Large intestine (tissue), 3 donors: ENCODE measurements at regions not wholly inside any gene's neighbourhood (a gene's known extent, or its start where the extent isn't known, plus 50 kb on each side); places are given as distances from the start of the nearest gene placed in this dataset.

Experiments used
- DNase-seq, 2 donors: peaks; one replicate each; pipeline versions ENCODE4 v3.0.0 to v3.0.0-alpha.2; 2013
- H3K27ac ChIP-seq: one replicate; pipeline ENCODE4 v1.5.1; 2013; ENCODE audit warnings: low read length
- H3K27me3 ChIP-seq: 2 replicates; pipeline ENCODE4 v1.6.1; 2013; ENCODE audit warnings: low read length; ENCODE audit not compliant: control insufficient read depth, insufficient read depth
- H3K36me3 ChIP-seq: 2 replicates; pipeline ENCODE4 v1.6.1; 2013; ENCODE audit warnings: low read length; ENCODE audit not compliant: control insufficient read depth, insufficient read depth
- H3K4me1 ChIP-seq: one replicate; pipeline ENCODE4 v1.6.1; 2013; ENCODE audit warnings: low read length; ENCODE audit not compliant: control insufficient read depth, insufficient read depth
- H3K4me3 ChIP-seq: one replicate; pipeline ENCODE4 v1.5.1; 2013; ENCODE audit warnings: low read length
- H3K9me3 ChIP-seq: one replicate; pipeline ENCODE4 v1.6.1; 2013; ENCODE audit warnings: mild to moderate bottlenecking, low read depth, low read length, moderate library complexity; ENCODE audit not compliant: control insufficient read depth
- WGBS: methylation state at CpG from one replicate; pipeline ENCODE4 v1.1.5; 2013; ENCODE audit warnings: low lambda C conversion rate; ENCODE audit not compliant: insufficient coverage; 5-methylcytosine and 5-hydroxymethylcytosine counted together

GRCh38 chr16:61050547-61050946 lies 985.7 kb downstream of the CDH8 start:
- Histone ChIP-seq H3K4me3 (no peak overlapping the region), H3K27me3 (no peaks in the 10 kb centered on the region), H3K27ac (no peak overlapping the region), H3K4me1 (no peaks in the 10 kb centered on the region), H3K9me3 (no peaks in the 10 kb centered on the region), H3K36me3 (no peaks in the 10 kb centered on the region)
- no CpG with 5 or more reads among the region's 11 CpGs for WGBS
- no peak for DNase-seq

GRCh38 chr16:61045931-61046330 lies 990.3 kb downstream of the CDH8 start:
- no peak for DNase-seq
- Histone ChIP-seq H3K4me3 (no peak overlapping the region), H3K36me3 (no peaks in the 10 kb centered on the region), H3K27ac (no peak overlapping the region), H3K9me3 (no peaks in the 10 kb centered on the region), H3K27me3 (no peaks in the 10 kb centered on the region), H3K4me1 (no peaks in the 10 kb centered on the region)
- WGBS, result 49% methylated on average over 3 of the region's 4 CpGs

GRCh38 chr16:61042737-61043136 lies 993.5 kb downstream of the CDH8 start:
- Histone ChIP-seq H3K27ac (no peak overlapping the region), H3K4me1 (no peaks in the 10 kb centered on the region)
- WGBS, result no CpG with 5 or more reads among the region's 3 CpGs

GRCh38 chr16:61030616-61031015 lies 1005.6 kb downstream of the CDH8 start:
- 100% methylated on average over 1 of the region's 8 CpGs for whole genome bisulfite sequencing
- H3K27ac ChIP-seq, result no peak overlapping the region
- H3K4me1 ChIP-seq, result no peaks in the 10 kb centered on the region
- H3K9me3 ChIP-seq, result no peaks in the 10 kb centered on the region
- H3K4me3 ChIP-seq, result no peak overlapping the region
- DNase-seq, result no peak
- no peaks in the 10 kb centered on the region for H3K36me3 ChIP-seq
- no peaks in the 10 kb centered on the region for H3K27me3 ChIP-seq

More at GRCh38 chr16:61042737-61043136, 993.5 kb downstream of the CDH8 start:
- DNase-seq, result no peak
- Histone ChIP-seq H3K4me3 (no peak overlapping the region), H3K27me3 (no peaks in the 10 kb centered on the region), H3K36me3 (no peaks in the 10 kb centered on the region), H3K9me3 (no peaks in the 10 kb centered on the region)

- Histone ChIP-seq H3K27ac (no peak overlapping the region), H3K27me3 (no peaks in the 10 kb centered on the region), H3K36me3 (no peaks in the 10 kb centered on the region), H3K4me1 (no peaks in the 10 kb centered on the region), H3K4me3 (no peak overlapping the region), H3K9me3 (no peaks in the 10 kb centered on the region)
- DNase-seq, result no peak
- no CpG with 5 or more reads among the region's 3 CpGs for WGBS
These were observed 1011.9 kb downstream of the CDH8 start for GRCh38 chr16:61024180-61024900.

GRCh38 chr16:61014869-61015268 lies 1021.4 kb downstream of the CDH8 start:
- no CpG with 5 or more reads among the region's 6 CpGs for WGBS
- Histone ChIP-seq H3K27ac (no peak overlapping the region), H3K4me1 (no peaks in the 10 kb centered on the region)

GRCh38 chr16:61007694-61008093 lies 1028.5 kb downstream of the CDH8 start:
- H3K4me1 ChIP-seq, result no peaks in the 10 kb centered on the region
- H3K4me3 ChIP-seq, result no peak overlapping the region
- H3K27me3 ChIP-seq, result no peaks in the 10 kb centered on the region
- H3K27ac ChIP-seq, result no peak overlapping the region
- DNase-seq, result no peak
- no peaks in the 10 kb centered on the region for H3K9me3 ChIP-seq
- no peaks in the 10 kb centered on the region for H3K36me3 ChIP-seq
- WGBS, result 70% methylated on average over 2 of the region's 8 CpGs

More at GRCh38 chr16:61014869-61015268, 1021.4 kb downstream of the CDH8 start:
- Histone ChIP-seq H3K4me3 (no peak overlapping the region), H3K9me3 (no peaks in the 10 kb centered on the region), H3K36me3 (no peaks in the 10 kb centered on the region), H3K27me3 (no peaks in the 10 kb centered on the region)
- no peak for DNase-seq

GRCh38 chr16:61005952-61006351 lies 1030.3 kb downstream of the CDH8 start:
- no peaks in the 10 kb centered on the region for H3K27me3 ChIP-seq
- H3K4me1 ChIP-seq, result no peaks in the 10 kb centered on the region
- DNase-seq, result no peak
- WGBS, result no CpG with 5 or more reads among the region's 2 CpGs
- H3K9me3 ChIP-seq, result no peaks in the 10 kb centered on the region
- no peaks in the 10 kb centered on the region for H3K36me3 ChIP-seq
- no peak overlapping the region for H3K4me3 ChIP-seq
- H3K27ac ChIP-seq, result no peak overlapping the region

GRCh38 chr16:61002479-61003204 lies 1033.6 kb downstream of the CDH8 start:
- no peaks in the 10 kb centered on the region for H3K27me3 ChIP-seq
- H3K27ac ChIP-seq, result no peak overlapping the region
- H3K9me3 ChIP-seq, result no peaks in the 10 kb centered on the region
- no peaks in the 10 kb centered on the region for H3K4me1 ChIP-seq
- WGBS, result no CpG with 5 or more reads among the region's 4 CpGs
- H3K36me3 ChIP-seq, result no peaks in the 10 kb centered on the region
- no peak overlapping the region for H3K4me3 ChIP-seq
- no peak for DNase-seq

- H3K4me1 ChIP-seq, result no peaks in the 10 kb centered on the region
- no peaks in the 10 kb centered on the region for H3K36me3 ChIP-seq
- H3K9me3 ChIP-seq, result no peaks in the 10 kb centered on the region
- H3K27me3 ChIP-seq, result no peaks in the 10 kb centered on the region
- no peak overlapping the region for H3K27ac ChIP-seq
- H3K4me3 ChIP-seq, result no peak overlapping the region
- DNase-seq, result no peak
These were observed 1044.4 kb downstream of the CDH8 start for GRCh38 chr16:60991886-60992285.

- Histone ChIP-seq H3K27me3 (no peaks in the 10 kb centered on the region), H3K4me1 (no peaks in the 10 kb centered on the region), H3K36me3 (no peaks in the 10 kb centered on the region), H3K4me3 (no peak overlapping the region), H3K27ac (no peak overlapping the region), H3K9me3 (no peaks in the 10 kb centered on the region)
- WGBS, result 60% methylated on average over 1 of the region's 5 CpGs
- DNase-seq, result no peak
These were observed 1046.6 kb downstream of the CDH8 start for GRCh38 chr16:60989592-60989991.
